ENCODE measurements at regions not wholly inside any gene's neighbourhood (a gene's known extent, or its start where the extent isn't known, plus 50 kb on each side); places are given as distances from the start of the nearest gene placed in this dataset.

DNA sequence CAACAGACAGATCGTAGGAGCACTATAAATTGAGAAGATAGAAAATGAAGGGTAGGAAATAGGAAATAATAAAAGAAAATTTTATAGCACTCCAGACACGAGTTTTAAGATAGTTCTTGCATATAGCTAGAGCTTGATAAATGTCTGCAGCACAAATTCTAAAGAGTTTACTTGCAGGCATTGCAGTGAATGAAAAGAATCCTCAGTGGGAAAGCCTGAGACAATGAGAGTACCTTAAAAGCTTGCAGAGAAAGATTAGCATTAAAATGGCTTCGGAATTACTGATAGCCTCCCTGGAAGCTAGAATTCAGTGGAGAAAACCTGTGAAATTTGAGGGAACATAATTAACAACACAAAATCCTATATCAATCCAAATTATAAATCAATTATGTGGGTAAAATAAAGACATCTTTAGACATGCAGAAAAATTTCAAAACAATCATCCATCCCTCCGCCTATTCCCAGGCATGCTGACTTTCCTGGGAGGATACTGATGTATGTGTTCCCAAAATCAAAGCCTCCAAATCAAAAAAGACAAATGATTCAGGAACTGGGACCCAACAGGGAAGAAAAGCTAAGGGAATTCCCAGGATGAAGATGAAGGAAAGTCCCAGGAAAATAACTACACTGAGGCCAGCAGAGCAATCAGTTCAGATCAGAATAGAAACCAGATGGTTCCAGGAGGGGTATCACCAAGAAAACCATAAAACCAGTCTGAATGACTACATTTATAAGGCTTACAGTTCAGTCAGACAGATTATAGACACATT is 305.9 kb upstream of the USP25 start:
- Mint-ChIP-seq H3K4me3 (no peak overlapping the region), H3K4me1 (ENCODE audit: low read depth) (peaks cover 32% of the 10 kb centered on the region), H3K9me3 (no peaks in the 10 kb centered on the region), H3K27me3 (no peaks in the 10 kb centered on the region), H3K36me3 (no peaks in the 10 kb centered on the region), H3K27ac (no peak overlapping the region)
- no peak for DNase-seq
- intact Hi-C loops (cut with micrococcal nuclease), result loop anchor here (5.0 kb wide), 1 partner anchor 58 kb away; no protein-coding TSS in a partner anchor
- POLR2A ChIA-PET, result no interaction called here
- CTCF ChIA-PET, result no interaction called here

DNA sequence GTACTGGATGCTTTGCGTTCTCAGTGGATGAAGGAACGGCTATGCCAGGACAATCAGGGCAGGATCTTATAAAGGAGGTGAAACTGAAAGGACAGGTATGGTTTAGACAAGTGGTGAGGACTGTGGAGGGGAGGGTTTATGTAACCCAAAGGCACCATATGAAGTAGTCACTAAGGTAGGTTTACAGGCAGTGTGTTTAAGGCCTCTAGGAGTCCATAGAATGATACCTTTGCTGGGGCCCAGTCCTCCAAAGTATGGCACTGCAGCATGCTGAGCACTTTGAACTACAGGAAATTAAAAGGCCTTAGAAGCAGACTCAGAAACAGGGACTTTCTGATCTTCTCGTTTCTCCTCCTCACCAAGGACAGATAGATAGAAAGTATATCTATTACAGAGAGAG is 304.7 kb upstream of the USP25 start:
- ChIA-PET POLR2A (no interaction called here), CTCF (no interaction called here)
- H3K27me3 Mint-ChIP-seq, result no peaks in the 10 kb centered on the region
- H3K4me1 Mint-ChIP-seq (ENCODE audit: low read depth), result peaks cover 32% of the 10 kb centered on the region
- no peak overlapping the region for H3K27ac Mint-ChIP-seq
- no peak overlapping the region for H3K4me3 Mint-ChIP-seq
- DNase-seq, result no peak
- H3K9me3 Mint-ChIP-seq, result no peaks in the 10 kb centered on the region
- no peaks in the 10 kb centered on the region for H3K36me3 Mint-ChIP-seq
- intact Hi-C loops (cut with micrococcal nuclease), result no loop called here

DNA sequence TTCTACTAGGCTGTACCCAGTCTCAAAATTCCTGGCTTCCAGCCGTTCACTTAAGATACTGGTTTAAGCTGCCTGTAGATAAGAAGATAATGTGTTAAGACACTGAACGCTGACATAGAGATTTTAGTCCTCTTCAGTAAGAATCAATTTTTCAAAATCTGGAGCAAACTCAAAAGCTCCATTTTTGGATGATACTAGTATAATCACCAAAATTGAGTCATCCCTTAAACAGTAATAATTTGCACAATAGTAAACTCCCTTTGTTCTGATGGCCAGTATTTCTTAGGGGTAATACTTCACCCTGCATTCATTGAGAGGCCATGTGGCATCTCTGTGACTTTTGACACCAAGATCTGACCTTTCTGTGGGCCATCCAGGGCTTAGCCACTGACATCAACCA is 299.8 kb upstream of the USP25 start:
- H3K4me3 Mint-ChIP-seq, result no peak overlapping the region
- POLR2A ChIA-PET, result no interaction called here
- H3K27ac Mint-ChIP-seq, result no peak overlapping the region
- no peaks in the 10 kb centered on the region for H3K27me3 Mint-ChIP-seq
- H3K9me3 Mint-ChIP-seq, result no peaks in the 10 kb centered on the region
- peaks cover 5% of the 10 kb centered on the region for H3K4me1 Mint-ChIP-seq (ENCODE audit: low read depth)
- DNase-seq, result no peak
- no peaks in the 10 kb centered on the region for H3K36me3 Mint-ChIP-seq
- CTCF ChIA-PET, result interaction anchor here (0.9 to 1.7 kb wide), 2 partner anchors 53 to 123 kb away, joined by 3 to 4 read pairs; no protein-coding TSS in a partner anchor
- intact Hi-C loops (cut with micrococcal nuclease), result no loop called here

DNA sequence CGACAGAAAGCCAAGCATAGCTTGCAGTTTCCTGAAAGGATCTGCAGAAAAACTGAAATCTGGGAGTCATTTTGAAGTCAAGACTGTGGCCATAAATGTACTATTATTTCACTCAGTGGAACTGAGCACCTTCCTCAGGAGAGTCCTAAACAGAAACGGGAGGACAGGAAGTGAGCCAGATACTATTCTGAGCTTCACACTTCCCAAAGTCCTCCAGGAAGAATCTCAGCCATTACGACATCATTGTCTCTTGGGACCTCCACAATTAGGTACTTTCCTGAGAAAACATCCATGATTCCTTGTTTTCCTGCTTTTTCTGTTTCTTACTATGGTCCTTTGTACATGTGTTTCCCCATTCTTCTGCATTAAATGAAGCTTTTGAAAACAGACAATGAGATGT is 299.2 kb upstream of the USP25 start:
- POLR2A ChIA-PET, result no interaction called here
- H3K27me3 Mint-ChIP-seq, result no peaks in the 10 kb centered on the region
- no peak overlapping the region for H3K27ac Mint-ChIP-seq
- intact Hi-C loops (cut with micrococcal nuclease), result no loop called here
- CTCF ChIA-PET, result interaction anchor here (0.9 to 1.7 kb wide), 2 partner anchors 52 to 123 kb away, joined by 3 to 4 read pairs; no protein-coding TSS in a partner anchor
- H3K9me3 Mint-ChIP-seq, result no peaks in the 10 kb centered on the region
- H3K4me1 Mint-ChIP-seq (ENCODE audit: low read depth), result no peaks in the 10 kb centered on the region
- no peaks in the 10 kb centered on the region for H3K36me3 Mint-ChIP-seq
- DNase-seq, result no peak
- H3K4me3 Mint-ChIP-seq, result no peak overlapping the region

DNA sequence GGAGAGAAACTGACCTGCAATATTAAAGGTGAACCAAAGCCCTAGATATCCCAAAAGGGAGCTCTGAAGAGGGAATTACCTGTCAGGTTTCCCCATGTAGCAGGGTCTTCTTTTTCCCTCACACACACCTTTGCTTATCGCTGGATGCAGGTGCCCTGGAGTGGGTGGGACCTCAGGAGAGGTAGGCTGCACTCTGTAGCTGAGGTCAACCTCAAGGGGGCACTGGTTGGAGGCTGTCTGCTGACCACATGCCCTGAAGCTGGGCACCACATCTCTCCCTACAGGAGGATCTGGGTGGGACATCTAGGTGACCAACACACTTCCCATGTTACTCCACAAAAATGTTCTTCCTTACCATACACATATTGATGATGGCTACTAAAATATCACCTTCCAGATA is 298.7 kb upstream of the USP25 start:
- intact Hi-C loops (cut with micrococcal nuclease), result no loop called here
- H3K27ac Mint-ChIP-seq, result no peak overlapping the region
- H3K27me3 Mint-ChIP-seq, result no peaks in the 10 kb centered on the region
- POLR2A ChIA-PET, result no interaction called here
- no peak overlapping the region for H3K4me3 Mint-ChIP-seq
- DNase-seq, result no peak
- no peaks in the 10 kb centered on the region for H3K4me1 Mint-ChIP-seq (ENCODE audit: low read depth)
- H3K36me3 Mint-ChIP-seq, result no peaks in the 10 kb centered on the region
- CTCF ChIA-PET, result interaction anchor here (1.7 to 1.8 kb wide), 2 partner anchors 51 to 122 kb away, joined by 4 to 5 read pairs; no protein-coding TSS in a partner anchor
- H3K9me3 Mint-ChIP-seq, result no peaks in the 10 kb centered on the region

DNA sequence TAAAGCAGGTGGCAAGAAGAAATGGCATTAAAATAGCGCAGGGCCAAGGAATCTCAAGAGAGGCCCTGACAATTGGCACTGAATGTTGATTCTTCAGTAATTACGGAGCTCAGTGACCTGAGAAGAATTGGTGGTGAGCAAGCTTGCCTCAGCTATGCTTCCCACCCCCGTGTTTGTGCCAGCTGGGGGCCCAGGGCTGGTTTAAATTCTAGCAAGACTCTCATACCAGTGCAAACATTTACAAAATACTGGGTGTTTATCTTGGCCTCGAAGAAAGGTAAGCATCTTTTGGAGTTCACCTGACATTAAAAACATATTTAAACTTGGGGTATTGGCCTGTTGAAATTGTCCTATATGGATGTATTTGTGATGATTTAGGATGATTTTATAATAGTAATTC is 296.7 kb upstream of the USP25 start:
- no peak for DNase-seq
- H3K9me3 Mint-ChIP-seq, result no peaks in the 10 kb centered on the region

GRCh38 chr21:15434163-15434905 is 295.4 kb upstream of the USP25 start:
- DNase-seq, result no peak
- CTCF ChIA-PET, result interaction anchor here (0.7 to 1.0 kb wide), 2 partner anchors 20 to 48 kb away, joined by 3 to 4 read pairs; no protein-coding TSS in a partner anchor

More for the DNA sequence above, 296.7 kb upstream of the USP25 start:
- no peaks in the 10 kb centered on the region for H3K36me3 Mint-ChIP-seq
- no peak overlapping the region for H3K4me3 Mint-ChIP-seq
- intact Hi-C loops (cut with micrococcal nuclease), result no loop called here
- peaks cover 5% of the 10 kb centered on the region for H3K4me1 Mint-ChIP-seq (ENCODE audit: low read depth)
- ChIA-PET CTCF (interaction anchor here (1.8 kb wide), 1 partner anchor 49 kb away, joined by 5 read pairs; no protein-coding TSS in a partner anchor), POLR2A (no interaction called here)
- no peaks in the 10 kb centered on the region for H3K27me3 Mint-ChIP-seq
- no peak overlapping the region for H3K27ac Mint-ChIP-seq

DNA sequence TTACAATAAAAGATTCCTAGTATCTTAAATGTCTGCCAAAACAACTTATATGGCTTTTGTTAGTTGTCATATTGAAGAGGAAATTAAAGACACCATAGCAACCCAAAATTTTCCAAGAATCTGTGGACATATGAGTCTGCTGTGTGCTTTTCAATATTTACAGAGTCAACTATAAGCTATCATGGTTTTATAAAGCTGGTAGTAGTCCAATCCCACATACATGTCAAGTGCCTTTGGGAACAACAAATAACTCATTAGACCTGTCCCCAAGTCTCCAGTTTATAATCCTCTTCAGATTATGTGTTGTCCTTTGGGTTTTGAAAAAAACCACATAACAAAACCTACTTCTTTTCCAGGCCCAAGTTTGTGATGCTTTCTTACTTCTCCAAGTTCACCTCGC is 293.8 kb upstream of the USP25 start:
- intact Hi-C loops (cut with micrococcal nuclease), result loop anchor here (5.0 kb wide), 4 partner anchors 214 to 1054 kb away; partner anchors contain the start of gene HSPA13
- no peak overlapping the region for H3K4me3 Mint-ChIP-seq
- DNase-seq, result no peak
- POLR2A ChIA-PET, result no interaction called here
- H3K4me1 Mint-ChIP-seq (ENCODE audit: low read depth), result peaks cover 12% of the 10 kb centered on the region
- no peaks in the 10 kb centered on the region for H3K9me3 Mint-ChIP-seq
- CTCF ChIA-PET, result no interaction called here
- H3K27me3 Mint-ChIP-seq, result no peaks in the 10 kb centered on the region
- H3K36me3 Mint-ChIP-seq, result no peaks in the 10 kb centered on the region
- no peak overlapping the region for H3K27ac Mint-ChIP-seq

More at GRCh38 chr21:15434163-15434905, 295.4 kb upstream of the USP25 start:
- intact Hi-C loops (cut with micrococcal nuclease), result no loop called here
- Mint-ChIP-seq H3K4me1 (ENCODE audit: low read depth) (peaks cover 9% of the 10 kb centered on the region), H3K27me3 (no peaks in the 10 kb centered on the region), H3K27ac (no peak overlapping the region), H3K36me3 (no peaks in the 10 kb centered on the region), H3K9me3 (no peaks in the 10 kb centered on the region), H3K4me3 (no peak overlapping the region)
- POLR2A ChIA-PET, result no interaction called here

DNA sequence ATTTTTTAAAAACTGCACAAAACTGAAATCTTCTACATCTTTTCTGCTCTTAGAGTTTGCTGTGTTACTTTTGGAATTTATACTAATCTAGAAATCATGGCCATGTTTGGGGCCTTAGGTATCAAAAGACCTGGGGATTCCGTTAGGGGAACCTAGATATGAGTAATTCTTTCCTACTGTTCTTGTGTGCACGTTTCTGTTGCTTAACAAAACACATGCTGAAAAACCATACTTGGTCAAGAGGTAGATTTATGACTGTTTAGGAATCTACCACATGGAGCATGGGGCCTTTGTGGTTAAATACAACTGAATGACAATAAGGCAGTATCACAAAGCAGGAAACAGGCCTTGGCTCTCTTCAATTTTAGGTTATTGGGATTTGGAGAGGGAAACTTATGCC is 291.9 kb upstream of the USP25 start:
- Mint-ChIP-seq H3K9me3 (no peaks in the 10 kb centered on the region), H3K4me1 (ENCODE audit: low read depth) (peaks cover 13% of the 10 kb centered on the region), H3K4me3 (no peak overlapping the region), H3K27ac (no peak overlapping the region), H3K27me3 (no peaks in the 10 kb centered on the region), H3K36me3 (no peaks in the 10 kb centered on the region)
- no peak for DNase-seq
- ChIA-PET POLR2A (no interaction called here), CTCF (no interaction called here)
- intact Hi-C loops (cut with micrococcal nuclease), result loop anchor here (1.0 to 5.0 kb wide), 5 partner anchors 16 to 1056 kb away; partner anchors contain the start of gene HSPA13

GRCh38 chr21:15439726-15440125 is 290.1 kb upstream of the USP25 start:
- ChIA-PET POLR2A (no interaction called here), CTCF (no interaction called here)
- Mint-ChIP-seq H3K27me3 (no peaks in the 10 kb centered on the region), H3K27ac (no peak overlapping the region), H3K4me1 (ENCODE audit: low read depth) (peaks cover 13% of the 10 kb centered on the region), H3K36me3 (no peaks in the 10 kb centered on the region), H3K4me3 (no peak overlapping the region), H3K9me3 (no peaks in the 10 kb centered on the region)
- DNase-seq, result no peak
- intact Hi-C loops (cut with micrococcal nuclease), result loop anchor here (5.0 kb wide), 4 partner anchors 217 to 1057 kb away; partner anchors contain the start of gene HSPA13

GRCh38 chr21:15441060-15441493 is 288.7 kb upstream of the USP25 start:
- no peak for DNase-seq
- Mint-ChIP-seq H3K4me3 (no peak overlapping the region), H3K27me3 (no peaks in the 10 kb centered on the region), H3K9me3 (no peaks in the 10 kb centered on the region), H3K4me1 (ENCODE audit: low read depth) (peaks cover 13% of the 10 kb centered on the region), H3K36me3 (no peaks in the 10 kb centered on the region), H3K27ac (no peak overlapping the region)
- POLR2A ChIA-PET, result no interaction called here
- intact Hi-C loops (cut with micrococcal nuclease), result no loop called here
- CTCF ChIA-PET, result no interaction called here

DNA sequence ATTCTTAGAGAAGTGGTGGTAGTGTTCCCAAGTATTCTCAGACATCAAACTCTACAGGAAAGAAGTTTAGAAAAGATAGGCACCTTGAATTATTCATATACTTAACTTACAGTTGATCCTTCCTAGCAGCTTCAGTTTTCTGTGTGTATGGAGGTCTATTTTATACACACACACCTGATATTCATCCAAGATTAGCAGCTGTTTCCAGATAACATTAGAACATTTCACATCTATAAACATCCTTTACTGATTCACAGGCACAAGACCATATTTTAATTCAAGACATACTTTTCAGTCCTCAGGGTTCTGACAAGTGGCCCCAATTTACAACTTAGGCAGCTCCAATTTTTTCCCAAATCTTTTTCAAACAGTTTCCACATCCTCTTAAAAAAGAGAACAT is 287.8 kb upstream of the USP25 start:
- Mint-ChIP-seq H3K9me3 (no peaks in the 10 kb centered on the region), H3K4me1 (ENCODE audit: low read depth) (peaks cover 13% of the 10 kb centered on the region), H3K27me3 (no peaks in the 10 kb centered on the region), H3K4me3 (no peak overlapping the region), H3K36me3 (no peaks in the 10 kb centered on the region), H3K27ac (no peak overlapping the region)
- intact Hi-C loops (cut with micrococcal nuclease), result no loop called here
- ChIA-PET POLR2A (no interaction called here), CTCF (no interaction called here)
- no peak for DNase-seq

Measured in activated CD4-positive, alpha-beta memory T cell treated with anti-CD3 and anti-CD28 coated beads for 36 hours (primary cell).